Neutrophil (primary cell): ENCODE measurements at regions not wholly inside any gene's neighbourhood (a gene's known extent, or its start where the extent isn't known, plus 50 kb on each side); places are given as distances from the start of the nearest gene placed in this dataset.

Experiments
- H3K27ac ChIP-seq: fragments of 200-600 bp; sonication (generic); 2 replicates; pipeline ENCODE4 v1.5.1; 2016; ENCODE audit warnings: mild to moderate bottlenecking, moderate library complexity
- H3K27me3 ChIP-seq: fragments of 200-600 bp; sonication (generic); 2 replicates; pipeline ENCODE4 v1.6.0; 2016; ENCODE audit warnings: mild to moderate bottlenecking
- H3K36me3 ChIP-seq: fragments of 200-600 bp; sonication (generic); 2 replicates; pipeline ENCODE4 v1.5.1; 2017
- H3K4me1 ChIP-seq, 2 experiments: fragments of 200-600 bp in 1 of 2; sonication (generic) in 1 of 2; 1 replicate in 1 of 2; 2 replicates in 1 of 2; pipeline versions ENCODE4 v1.5.1 to v1.6.1; 2013 to 2016; ENCODE audit warnings: low read depth in 1 of 2, low read length in 1 of 2, mild to moderate bottlenecking in 1 of 2, moderate library complexity in 1 of 2; ENCODE audit not compliant: control insufficient read depth in 1 of 2, insufficient read depth in 1 of 2
- H3K4me3 ChIP-seq, 2 experiments: fragments of 200-600 bp in 1 of 2; sonication (generic) in 1 of 2; 1 replicate in 1 of 2; 2 replicates in 1 of 2; pipeline ENCODE4 v1.5.1; 2013 to 2016; ENCODE audit warnings: low read depth in 1 of 2, low read length in 1 of 2, mild to moderate bottlenecking in 1 of 2, moderate library complexity in 1 of 2
- H3K9me3 ChIP-seq: fragments of 200-600 bp; sonication (generic); 2 replicates; pipeline ENCODE4 v1.5.1; 2016
- CTCF ChIP-seq: fragments of 200-600 bp; sonication (generic); IDR thresholded peaks from 2 replicates; pipeline ENCODE4 v1.5.1; 2016; ENCODE audit warnings: antibody characterized with exemption

DNA sequence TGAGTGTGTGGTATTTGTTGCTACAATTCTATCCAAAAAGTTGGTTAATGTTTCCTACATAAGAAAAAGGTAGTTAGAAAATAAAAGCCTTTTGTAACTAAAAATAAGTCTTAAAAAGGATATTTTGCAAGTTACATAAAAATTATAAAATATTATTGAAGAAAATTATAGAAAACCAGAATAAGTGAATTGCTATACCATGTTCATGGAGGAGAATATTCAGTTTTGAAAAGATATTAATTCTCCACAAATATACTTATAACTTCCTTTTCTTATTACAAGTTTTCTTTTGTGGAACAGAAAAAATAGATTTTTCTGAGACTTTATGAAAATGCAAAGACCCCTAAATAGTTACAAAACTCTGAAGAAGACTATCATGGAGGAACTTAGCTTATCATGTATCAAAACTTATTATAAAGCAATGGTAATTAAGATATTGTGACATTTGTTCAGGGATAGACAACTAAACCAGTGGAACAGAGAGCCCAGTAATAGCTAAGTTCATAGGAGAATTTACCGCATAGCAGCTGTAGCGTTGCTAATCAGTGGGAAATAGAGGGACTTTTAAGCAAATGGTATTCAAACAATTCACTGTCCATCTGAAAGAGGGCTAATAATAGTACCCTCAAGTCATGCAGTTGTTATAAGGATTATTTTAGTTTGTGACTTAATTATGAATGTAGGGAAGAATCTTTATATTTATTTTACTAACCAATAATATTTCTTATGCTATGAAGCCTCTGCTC lies 515.2 kb upstream of the ZNF608 start:
- no peaks in the 10 kb centered on the region for H3K9me3 ChIP-seq
- no peak for TF ChIP-seq CTCF

DNA sequence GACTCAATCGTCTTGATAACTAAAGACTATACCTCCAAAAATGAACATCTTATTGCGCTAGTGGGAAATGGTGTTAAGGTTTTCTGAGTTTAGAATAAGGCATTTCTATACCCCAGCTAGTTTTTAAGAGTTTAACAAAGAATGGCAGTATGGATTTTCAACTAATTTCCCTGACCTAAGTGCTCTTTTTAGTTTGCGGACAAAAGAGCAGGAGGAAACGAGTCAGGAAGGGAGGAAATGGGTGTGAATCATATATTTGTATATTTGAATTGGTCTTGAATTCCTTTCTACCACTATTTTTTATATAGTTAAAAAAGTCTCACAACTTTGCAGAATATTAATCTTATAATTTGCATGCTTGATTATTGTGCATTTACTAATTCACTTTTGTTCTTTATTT lies 516.3 kb upstream of the ZNF608 start:
- Histone ChIP-seq H3K4me1 (no peaks in the 10 kb centered on the region), H3K27me3 (no peaks in the 10 kb centered on the region), H3K36me3 (no peaks in the 10 kb centered on the region), H3K27ac (no peak overlapping the region), H3K9me3 (no peaks in the 10 kb centered on the region), H3K4me3 (no peak overlapping the region)
- no peak for TF ChIP-seq CTCF

More for the DNA sequence above, 515.2 kb upstream of the ZNF608 start:
- Histone ChIP-seq H3K4me1 (no peaks in the 10 kb centered on the region), H3K36me3 (no peaks in the 10 kb centered on the region), H3K4me3 (no peak overlapping the region), H3K27me3 (no peaks in the 10 kb centered on the region), H3K27ac (no peak overlapping the region)

GRCh38 chr5:125263356-125263755 lies 516.9 kb upstream of the ZNF608 start:
- Histone ChIP-seq H3K36me3 (no peaks in the 10 kb centered on the region), H3K4me1 (no peaks in the 10 kb centered on the region), H3K4me3 (no peak overlapping the region), H3K27ac (no peak overlapping the region), H3K9me3 (no peaks in the 10 kb centered on the region), H3K27me3 (no peaks in the 10 kb centered on the region)
- no peak for TF ChIP-seq CTCF

GRCh38 chr5:125266106-125266505 lies 519.7 kb upstream of the ZNF608 start:
- H3K27me3 ChIP-seq = no peaks in the 10 kb centered on the region
- no peaks in the 10 kb centered on the region for H3K9me3 ChIP-seq
- no peak for TF ChIP-seq CTCF
- H3K4me3 ChIP-seq = no peak overlapping the region
- no peaks in the 10 kb centered on the region for H3K4me1 ChIP-seq
- no peak overlapping the region for H3K27ac ChIP-seq
- H3K36me3 ChIP-seq = no peaks in the 10 kb centered on the region

GRCh38 chr5:125267636-125268248 lies 521.3 kb upstream of the ZNF608 start:
- H3K27me3 ChIP-seq = no peaks in the 10 kb centered on the region
- no peak for TF ChIP-seq CTCF
- no peaks in the 10 kb centered on the region for H3K4me1 ChIP-seq
- H3K27ac ChIP-seq = no peak overlapping the region
- no peak overlapping the region for H3K4me3 ChIP-seq
- H3K36me3 ChIP-seq = no peaks in the 10 kb centered on the region
- no peaks in the 10 kb centered on the region for H3K9me3 ChIP-seq
